Fibroblast of skin of left biceps (primary cell): ENCODE measurements at regions not wholly inside any gene's neighbourhood (a gene's known extent, or its start where the extent isn't known, plus 50 kb on each side); places are given as distances from the start of the nearest gene placed in this dataset.

ENCODE experiments used
- DNase-seq, 2 experiments: peaks; one replicate each; pipeline ENCODE4 v3.0.0-alpha.2; 2013; ENCODE audit warnings: low read depth in 2 of 2

DNA sequence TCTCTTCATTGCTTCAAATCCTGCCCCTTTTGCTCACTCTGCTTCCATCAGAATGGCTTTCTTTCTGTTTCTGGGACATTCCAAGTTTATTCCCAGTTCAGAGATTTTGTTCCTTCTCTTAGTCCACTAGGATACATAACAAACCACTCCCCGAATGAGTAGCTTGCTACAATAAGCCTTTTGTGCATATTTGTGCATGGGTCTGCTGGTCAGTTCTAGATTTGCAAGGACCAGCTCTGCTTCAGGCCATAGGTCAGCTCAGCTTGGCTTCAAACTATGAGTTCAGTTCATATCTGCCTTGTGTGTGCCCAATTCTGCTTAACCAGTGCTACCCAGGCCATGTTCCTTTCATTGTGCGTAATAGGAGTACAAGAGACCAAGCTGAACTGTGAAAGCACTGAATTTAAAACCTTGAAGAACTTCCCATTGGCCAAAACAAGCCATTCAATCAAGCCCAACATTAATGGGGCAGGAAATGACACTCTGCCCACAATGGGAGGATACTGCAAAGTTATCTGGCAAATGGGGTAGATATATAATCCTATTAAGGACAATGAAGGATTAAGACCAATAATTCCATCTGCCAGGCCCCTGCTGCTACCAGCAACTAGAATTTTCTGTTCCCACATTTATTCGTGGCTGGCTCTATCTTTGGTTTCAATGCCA, 328.8 kb downstream of the PRELID2 start:
- DNase-seq, result no peak

DNA sequence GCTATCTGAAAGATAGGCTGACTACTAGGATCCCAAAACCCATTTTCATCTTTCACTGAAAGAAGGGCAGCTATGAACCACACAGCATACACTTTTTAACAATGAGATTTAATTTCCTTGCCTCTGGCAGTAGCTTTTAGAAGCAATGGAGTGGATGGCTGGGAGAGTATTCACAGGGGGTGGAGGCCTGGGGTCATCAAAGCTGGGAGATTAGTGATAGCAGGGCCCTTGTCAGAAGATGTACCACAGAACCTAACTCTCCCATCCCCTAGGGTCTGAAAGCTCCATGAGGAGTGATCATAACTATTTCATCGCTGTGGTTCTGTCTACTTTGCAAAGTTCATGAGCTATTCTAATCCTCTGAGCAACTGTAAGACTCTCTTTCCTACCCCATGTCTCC, 332.2 kb downstream of the PRELID2 start:
- no peak for DNase-seq

DNA sequence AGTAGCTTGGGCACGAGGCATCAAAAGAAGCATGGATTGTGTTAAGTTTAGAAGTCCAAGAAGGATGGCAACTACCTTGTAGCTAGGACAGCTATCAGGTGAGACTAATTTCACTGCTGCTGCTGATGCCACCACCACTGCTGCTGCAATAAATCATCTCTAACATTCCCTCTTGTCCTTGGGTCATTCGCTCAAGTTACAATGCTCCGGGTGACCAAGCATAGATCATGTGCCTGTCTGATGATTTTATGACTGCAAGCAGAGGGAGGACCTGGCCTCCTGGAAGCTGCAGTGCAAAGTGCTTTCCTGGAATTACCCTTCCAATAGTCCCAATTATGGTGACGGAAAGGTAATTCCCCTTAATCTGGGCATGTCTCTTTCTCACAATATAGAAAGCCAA, 334.4 kb downstream of the PRELID2 start:
- no peak for DNase-seq

DNA sequence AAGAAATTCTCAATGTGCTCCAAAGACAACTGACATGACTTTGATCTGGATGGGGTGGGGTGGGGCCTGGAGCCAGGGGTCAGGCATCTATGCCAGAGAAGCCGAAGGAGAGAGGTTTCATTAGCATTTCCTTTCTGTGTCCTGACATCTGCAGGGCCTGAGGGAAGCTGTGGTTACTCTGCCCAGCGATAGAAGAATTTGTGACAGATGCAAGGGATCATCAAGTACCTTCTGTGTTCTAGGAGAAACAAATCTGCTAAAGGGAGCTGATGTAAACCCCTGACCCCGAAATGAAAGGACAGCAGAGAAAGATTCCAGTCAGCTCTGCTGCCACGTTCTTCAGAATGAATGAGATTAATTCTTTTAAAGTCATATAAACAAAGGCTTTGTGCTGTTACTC, 335.7 kb downstream of the PRELID2 start:
- DNase-seq, result no peak

DNA sequence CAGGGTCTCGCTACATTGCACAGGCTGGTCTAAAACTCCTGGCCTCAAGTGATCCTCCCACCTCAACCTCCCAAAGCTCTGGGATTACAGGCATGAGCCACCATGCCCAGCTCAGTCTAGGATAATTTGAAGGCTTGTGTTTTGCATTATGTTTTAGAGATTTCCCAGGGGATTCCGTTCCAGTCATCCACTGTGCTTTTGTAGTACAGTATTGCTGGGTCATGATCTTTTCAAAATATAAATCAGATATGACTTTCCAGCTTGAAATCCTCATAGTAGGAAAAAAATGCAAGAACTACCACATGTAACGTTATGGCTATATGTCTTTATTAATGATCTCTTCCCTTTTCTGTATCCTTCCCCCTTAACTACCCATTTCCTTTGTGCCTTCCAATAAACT, 338.1 kb downstream of the PRELID2 start:
- DNase-seq, result no peak

DNA sequence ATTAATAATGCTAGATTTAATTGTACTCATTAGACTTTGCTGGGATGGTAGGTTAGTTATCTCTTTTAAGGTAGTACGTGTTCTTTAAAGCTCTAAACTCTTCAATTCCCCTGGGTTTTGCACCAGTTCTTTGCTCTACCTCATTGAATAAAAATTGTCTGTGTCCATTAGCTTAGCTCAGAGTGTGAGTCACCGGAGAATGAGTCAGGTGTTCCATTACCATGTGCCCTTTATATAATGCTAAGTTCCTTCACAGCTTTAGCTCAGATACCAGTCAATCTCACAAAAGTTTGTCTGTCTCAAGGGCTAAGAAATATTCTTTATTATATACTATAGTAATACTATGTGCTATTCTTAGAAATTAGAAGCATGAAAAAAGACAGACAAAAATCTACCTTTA, 339.4 kb downstream of the PRELID2 start:
- peak; percentile 64 to 76 for DNase-seq

DNA sequence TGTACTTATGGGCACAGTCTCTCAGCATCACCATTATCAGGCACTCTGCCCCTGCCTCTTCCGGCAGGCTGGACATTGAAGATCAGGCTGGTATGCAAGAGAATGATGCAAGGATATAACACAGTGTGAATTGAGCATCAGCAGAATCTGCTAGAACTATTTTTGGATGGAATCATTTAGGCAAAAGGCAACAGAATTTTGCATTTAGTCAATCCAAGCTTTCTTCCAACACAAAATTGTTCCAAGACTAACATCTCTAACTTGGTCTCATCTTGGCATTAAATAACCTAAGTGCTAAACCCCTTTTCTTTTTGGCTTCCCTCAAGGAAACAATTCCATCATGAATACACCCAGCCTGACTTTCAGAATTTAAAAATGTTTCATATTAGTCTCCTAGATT, 339.9 kb downstream of the PRELID2 start:
- DNase-seq, result no peak

DNA sequence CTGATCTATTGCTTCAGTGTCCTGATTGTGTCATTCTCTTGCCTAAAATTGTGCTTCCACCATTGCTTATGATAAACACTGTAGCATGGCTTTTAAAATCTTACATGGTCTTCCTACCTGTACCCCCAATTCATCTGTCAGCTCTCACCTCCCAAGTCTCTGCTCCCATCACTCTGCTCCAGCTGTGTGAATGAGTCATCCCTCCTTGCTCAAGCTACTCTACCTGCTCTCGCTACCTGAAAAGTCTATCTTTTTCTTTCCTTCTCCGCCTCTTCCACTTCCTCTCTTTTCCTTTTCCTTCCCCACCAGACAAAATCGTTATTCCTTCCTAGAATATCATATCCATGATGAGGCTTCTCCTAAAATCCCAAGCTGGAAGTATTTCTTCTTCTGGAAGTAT, 341.7 kb downstream of the PRELID2 start:
- DNase-seq, result no peak

DNA sequence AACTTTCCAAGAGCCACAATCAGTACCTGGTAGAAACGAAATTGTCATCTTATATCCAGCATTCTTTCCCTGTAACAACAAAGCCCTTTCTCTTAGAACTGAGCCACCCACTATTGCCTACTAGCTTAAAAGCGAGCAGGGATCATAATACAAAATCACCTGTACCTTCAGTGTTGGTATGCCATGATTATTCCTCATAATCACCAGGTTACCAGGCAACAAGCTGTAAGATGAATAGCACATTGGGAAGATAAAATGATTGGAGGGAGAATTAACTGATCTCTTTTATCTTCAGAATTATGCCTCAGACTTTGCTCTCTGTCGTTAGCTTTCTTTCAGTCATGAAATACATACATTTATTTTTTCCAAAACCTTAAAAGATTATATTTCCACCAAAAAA, 345.6 kb downstream of the PRELID2 start:
- DNase-seq, result no peak

DNA sequence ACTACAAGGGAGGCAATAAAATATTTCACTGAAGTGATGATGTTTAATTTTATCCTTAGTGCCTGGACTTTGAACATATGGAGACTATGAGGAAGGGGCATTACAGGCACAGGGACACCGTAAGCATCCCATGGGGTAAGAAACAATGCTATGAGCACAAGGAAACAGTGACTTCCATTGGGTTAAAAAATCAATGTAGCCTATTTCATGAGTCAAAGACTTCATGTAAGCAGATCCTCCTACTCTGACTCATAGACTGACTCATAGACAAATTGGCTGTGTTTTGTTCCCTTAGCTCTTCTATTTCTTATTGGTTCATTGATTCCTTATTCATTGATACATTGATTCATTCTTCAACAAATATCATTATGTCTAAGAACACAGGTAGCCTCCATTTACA, 351.0 kb downstream of the PRELID2 start:
- peak in 1 of 2 experiments; percentile 16 for DNase-seq

DNA sequence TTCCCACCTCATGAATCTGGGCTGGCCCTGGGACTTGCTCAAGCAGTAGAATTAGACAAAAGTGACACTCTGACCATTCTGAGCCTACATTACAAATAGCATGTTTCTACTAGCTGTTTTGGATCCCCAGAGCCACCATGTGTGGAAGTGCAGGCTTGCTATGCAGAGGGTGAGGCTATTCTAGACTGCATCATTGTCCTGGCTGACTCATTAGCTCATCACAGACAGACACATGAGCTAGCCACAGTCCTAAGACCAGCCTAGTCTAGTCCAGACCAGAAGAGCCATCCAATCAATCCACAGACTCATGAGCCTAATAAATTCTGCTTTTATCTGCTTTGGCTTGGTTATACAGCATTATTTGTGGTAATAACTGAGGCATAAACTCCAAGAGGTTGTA, 351.9 kb downstream of the PRELID2 start:
- DNase-seq, result no peak

DNA sequence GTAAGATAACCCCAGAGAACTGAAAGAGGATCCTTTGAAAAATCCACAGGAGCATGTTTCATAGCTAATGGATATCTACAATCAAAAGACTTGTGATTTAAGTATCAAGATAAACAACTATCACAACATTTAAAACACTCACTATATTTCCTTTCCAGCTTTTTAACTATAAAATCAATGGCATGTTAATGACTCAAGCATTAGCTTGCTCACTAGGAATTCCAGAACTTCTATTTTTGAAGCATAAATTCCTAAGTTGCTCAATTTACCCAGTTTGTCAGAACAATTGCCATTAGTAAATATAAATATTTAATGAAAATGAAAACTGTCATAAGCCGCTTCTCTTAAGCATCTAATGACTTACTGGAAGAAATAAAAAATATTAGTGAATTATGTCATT, 355.3 kb downstream of the PRELID2 start:
- DNase-seq, result no peak

DNA sequence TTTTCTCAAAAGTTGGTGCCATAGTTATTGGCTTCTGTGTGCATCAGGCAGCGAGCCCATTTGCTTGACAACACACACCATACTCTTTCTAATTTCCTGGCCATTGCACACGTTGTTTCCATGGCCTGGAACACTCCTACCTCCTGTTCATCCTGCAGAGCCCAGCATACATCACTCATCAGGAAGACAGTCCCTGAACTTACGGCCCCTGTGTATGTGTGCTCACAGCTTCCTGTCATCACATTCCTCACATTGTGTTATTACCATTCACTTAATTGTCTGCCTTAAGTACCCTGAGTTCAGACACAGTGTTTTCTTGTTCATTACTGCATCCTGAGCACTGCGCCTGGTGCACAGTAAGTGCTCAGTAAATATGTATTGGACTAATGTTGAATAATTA, 355.9 kb downstream of the PRELID2 start:
- DNase-seq, result no peak

DNA sequence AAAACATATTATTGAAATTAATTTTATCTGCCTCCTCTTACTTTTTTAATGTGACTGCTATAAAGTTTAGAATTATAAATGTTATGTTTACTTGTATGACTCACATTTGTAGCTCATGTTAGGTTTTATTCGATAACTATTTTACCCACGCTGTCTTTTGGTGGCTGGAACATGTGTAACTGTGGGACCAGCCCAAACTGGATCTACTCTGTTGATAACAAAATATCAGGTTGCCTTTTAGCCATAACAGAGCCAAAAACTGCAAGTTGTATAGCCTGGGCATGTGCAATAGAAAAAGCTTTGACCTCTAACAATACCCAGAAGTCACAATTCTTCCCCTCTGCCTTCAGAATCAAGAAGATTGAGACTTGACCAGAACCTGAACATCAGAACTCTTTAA, 356.5 kb downstream of the PRELID2 start:
- no peak for DNase-seq

DNA sequence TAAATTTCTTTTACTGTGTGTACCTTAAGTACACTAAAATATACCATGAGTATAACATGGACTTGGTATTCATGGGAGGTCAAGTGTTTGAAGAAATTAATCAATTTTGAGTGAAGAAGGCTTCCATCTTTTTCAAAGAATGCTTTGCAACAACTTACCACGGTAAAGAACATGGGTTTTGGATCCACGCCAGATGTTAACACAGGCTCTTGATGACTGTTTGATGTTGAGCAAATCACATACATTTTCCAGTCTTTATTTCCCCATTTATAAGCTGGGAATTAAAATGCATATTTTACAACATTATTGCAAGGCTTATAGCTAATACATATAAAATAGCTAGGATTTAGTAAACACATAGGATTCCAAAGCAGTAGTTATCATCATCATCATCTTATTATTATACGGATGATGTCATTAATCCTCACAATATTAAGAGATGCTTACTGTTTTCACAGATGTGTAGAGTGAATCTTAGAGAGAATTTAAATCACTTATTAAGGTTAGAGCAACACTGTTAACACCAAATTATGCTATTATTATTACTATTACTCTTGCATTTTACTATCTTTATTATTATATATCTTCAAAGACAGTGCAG, 362.0 kb downstream of the PRELID2 start:
- DNase-seq, result no peak

DNA sequence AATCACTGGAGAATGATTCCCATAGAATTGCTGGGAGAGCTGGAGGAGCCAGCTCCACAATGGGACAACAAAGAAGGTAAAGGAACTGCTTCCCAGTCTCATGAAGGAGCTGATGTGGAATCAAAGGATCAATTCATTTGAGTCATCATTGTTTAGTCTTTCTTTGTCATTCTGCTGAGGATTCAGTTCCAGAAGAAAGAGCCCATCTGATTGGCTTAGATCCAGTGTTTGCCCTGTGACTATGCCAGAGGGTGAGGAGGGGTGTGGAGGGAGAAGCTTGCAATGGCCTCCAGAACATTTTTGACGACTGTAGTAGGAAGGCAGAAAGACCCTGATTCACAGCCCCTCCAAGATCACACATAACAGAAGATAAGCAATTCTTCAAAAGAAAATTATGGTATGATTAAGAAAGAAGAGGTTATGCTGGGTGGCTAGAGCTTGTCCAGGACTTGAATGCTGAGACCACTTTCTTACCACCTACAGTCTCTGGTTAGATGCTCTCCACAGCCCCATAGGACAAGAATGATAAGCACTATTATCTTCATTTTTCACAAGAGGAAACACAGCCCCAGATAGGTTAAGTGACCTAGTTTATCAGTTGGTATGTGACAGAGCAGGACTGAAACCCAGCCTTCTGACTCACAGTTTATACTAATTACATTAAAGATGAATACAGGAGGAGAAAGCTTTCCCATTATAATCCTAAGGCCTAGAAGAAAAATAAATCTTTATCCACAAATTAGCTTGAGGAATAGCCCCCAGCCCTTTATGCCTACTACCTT, 363.1 kb downstream of the PRELID2 start:
- DNase-seq, result no peak

DNA sequence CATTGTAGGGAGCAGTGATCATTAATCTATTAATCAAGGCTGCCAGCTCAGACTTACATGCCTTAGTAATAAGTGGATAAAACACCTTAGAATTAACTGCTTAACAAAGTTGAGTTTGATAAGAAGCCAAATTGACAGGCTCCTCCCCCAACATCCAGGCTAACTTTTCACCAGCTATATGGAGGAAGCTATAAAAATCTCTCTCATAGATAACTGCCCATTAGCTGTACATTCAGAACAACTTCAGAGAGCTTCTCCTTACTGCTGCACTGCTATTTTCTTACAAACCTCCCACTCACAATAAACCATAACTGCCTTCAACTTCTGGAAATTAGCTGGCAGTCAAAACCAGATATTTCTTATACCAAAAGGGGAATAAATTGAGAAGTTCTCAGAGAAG, 364.1 kb downstream of the PRELID2 start:
- no peak for DNase-seq

DNA sequence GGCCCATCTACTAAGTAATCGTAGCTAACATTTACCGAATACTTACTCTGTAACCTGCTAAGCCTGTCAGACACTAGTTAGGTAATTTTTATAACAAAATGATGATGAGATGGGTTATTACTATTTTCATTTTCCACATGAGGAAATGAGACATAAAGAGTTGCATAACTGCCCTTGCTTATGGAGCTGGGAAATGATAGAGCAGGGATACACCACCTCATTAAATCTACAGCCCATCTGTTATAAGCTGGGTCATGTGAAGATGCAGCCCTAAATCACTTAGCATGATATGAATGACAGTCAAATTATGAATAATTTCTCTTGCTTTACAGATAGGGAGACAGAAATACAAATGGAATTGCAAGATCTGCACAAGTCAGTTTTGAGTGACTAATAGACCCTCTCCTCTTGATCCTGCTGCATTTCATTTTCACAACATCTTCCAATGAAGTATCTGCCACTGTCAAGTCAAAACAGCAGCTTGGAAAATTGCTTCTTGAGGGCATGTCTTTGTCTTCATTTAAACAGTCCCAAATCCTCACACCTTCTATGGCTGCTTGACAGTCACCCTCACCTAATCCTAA, 364.7 kb downstream of the PRELID2 start:
- no peak for DNase-seq

DNA sequence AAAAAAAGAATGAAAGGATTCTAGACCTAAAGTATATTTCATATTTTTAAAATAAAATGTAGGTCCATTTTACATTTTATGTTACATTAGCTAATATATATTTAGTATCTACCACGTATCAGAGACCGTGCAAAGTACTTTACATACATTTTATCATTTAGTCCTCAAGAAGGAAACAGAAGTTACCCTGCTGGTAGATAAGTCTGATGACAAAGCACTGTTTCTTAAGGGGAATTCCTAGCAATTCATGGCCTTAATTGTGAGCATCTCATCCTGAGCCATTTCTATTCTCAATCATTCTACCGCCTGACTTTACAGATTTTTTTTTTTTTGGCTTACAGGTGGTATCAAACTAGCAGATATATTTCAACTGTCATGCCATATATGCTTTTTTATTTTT, 367.7 kb downstream of the PRELID2 start:
- no peak for DNase-seq

DNA sequence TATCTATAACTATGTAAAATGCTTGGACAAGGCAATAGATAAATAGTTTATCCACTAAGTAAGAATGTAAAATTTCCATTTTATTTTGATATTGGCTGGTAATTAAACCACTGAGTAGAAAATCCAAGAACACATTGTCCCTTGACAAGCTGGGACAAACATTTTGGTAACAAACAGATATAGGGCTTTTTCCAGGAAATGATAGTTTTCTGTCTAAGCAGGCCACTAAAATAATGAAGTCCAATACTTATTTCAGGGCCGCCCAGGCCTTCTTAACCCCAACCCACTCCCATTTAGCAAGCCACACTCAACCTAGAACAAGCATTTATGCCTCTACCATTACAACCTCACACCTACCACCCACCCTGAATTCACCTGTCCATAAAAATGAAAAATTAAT, 368.6 kb downstream of the PRELID2 start:
- DNase-seq, result no peak

DNA sequence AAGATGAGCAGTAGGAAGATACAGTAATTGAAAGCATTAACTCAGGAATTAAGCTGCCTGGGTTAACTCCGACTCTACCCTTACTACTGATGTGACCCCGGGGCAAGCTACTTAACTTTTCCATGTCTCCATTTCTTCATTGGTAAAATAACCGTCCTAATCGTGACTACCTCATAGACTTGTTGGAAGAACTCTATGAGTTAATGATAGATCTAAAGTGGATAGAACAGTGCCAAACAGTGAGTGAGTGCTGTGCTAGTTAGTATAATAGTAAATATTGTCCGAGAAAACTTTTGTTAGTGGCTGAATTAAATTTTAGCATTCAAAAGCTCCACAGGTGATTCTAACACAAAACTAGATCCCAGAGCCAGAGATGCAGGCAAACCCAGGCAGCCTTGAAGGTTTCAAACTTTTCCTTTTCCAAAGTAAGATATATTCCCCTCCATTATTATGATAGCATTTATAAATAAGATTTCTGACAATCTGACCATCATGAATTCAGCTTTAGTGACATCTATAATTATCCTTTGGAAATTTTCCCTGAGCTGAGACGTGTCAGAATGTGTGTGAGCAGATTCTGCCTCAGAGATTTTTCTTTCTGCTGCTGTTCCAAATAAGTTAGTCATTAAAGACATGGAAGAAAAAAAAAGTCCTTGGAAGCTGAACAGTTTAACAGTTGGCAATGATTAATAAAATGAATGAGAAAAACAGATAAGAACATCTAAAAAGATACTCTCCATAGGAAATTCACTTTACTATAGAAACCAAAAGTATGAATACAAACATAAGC, 369.5 kb downstream of the PRELID2 start:
- no peak for DNase-seq

DNA sequence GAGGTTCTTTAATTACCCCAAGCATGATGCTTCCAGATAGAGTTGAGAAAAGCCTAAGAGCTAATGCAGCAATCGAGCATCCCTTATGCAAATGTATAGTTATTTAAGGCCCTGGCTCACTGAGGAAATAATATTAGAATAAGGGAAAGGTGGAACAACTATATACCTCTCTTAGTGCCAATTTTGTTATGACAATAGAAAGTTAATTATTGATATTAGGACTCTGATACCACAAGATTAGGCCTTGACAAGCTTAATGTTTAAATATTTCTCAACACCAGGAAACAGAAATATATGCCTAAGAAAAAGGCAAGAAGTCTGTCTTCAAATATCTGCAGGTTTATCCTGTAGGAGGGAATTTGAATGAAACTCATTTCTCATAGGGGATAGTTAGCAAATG, 371.0 kb downstream of the PRELID2 start:
- DNase-seq, result no peak
